GM12878 (cell line): ENCODE measurements at regions not wholly inside any gene's neighbourhood (a gene's known extent, or its start where the extent isn't known, plus 50 kb on each side); places are given as distances from the start of the nearest gene placed in this dataset.

Source experiments
- ATAC-seq: fragments of 200-7000 bp; cut with Tn5 transposase; 3 replicates; pipeline ENCODE4 v1.9.1; 2020; ENCODE audit warnings: mild to moderate bottlenecking, moderate library complexity
- BruUV-seq: library from RNA; stranded (reverse); fragments of 400-500 nt; replicated peaks from 2 replicates; lab custom pipeline; 2021; lab: Mats Ljungman, UMichigan
- CTCF ChIA-PET: fragments of 300-600 bp; sonication (Branson Sonifier 250); formaldehyde crosslinking; extraction: SDS; loops from one replicate; lab custom pipeline; 2021; ENCODE audit warnings: inconsistent platforms; lab: Yijun Ruan, JAX
- POLR2A ChIA-PET: fragments of 350-600 bp; formaldehyde crosslinking; extraction: SDS; loops from one replicate; lab custom pipeline; 2021; ENCODE audit warnings: inconsistent platforms; lab: Charles Lee
- RAD21 ChIA-PET: fragments of 300-600 bp; sonication (Branson Sonifier 250); formaldehyde crosslinking; loops from one replicate; lab custom pipeline; 2023; ENCODE audit warnings: antibody characterized with exemption; ENCODE audit not compliant: unreplicated experiment; lab: Charles Lee
- SMC1A ChIA-PET: fragments of 300-600 bp; sonication (Branson Sonifier 250); formaldehyde crosslinking; loops from one replicate; lab custom pipeline; 2023; ENCODE audit not compliant: unreplicated experiment, uncharacterized antibody; lab: Charles Lee
- DNase-seq: peaks from one replicate; pipeline ENCODE4 v3.0.0-alpha.2; 2011; ENCODE audit warnings: low read depth, low spot score
- FAIRE-seq: peaks from 3 replicates; lab custom pipeline; 2011; peaks lifted over from hg19 to GRCh38; lab: Jason Lieb, UNC
- H2AFZ ChIP-seq: 2 replicates; pipeline ENCODE4 v1.6.0; 2011; ENCODE audit warnings: low read depth, low read length, control low read depth; ENCODE audit not compliant: control insufficient read depth
- H3K27ac ChIP-seq: 2 replicates; pipeline ENCODE4 v1.5.1; 2011; ENCODE audit warnings: control low read depth; ENCODE audit not compliant: control insufficient read depth, insufficient read depth
- H3K27me3 ChIP-seq, 2 experiments: replicated peaks in 1 of 2; 2 replicates each; pipeline versions ENCODE4 v1.6.0 to v1.6.1; 2011; ENCODE audit warnings: low read length in 1 of 2; ENCODE audit not compliant: control insufficient read depth in 2 of 2, insufficient read depth in 2 of 2
- H3K36me3 ChIP-seq, 2 experiments: 2 replicates each; pipeline ENCODE4 v1.5.1; 2011; ENCODE audit warnings: low read length in 1 of 2; ENCODE audit not compliant: control insufficient read depth in 2 of 2, insufficient read depth in 2 of 2
- H3K4me1 ChIP-seq: 2 replicates; pipeline ENCODE4 v1.6.1; 2011; ENCODE audit warnings: mild to moderate bottlenecking, low read length, moderate library complexity, mixed read lengths; ENCODE audit not compliant: control insufficient read depth, insufficient read depth
- H3K4me2 ChIP-seq: 2 replicates; pipeline ENCODE4 v1.6.0; 2011; ENCODE audit warnings: control low read depth; ENCODE audit not compliant: control insufficient read depth, insufficient read depth
- H3K4me3 ChIP-seq: fragments of 200-600 bp; sonication (generic); 2 replicates; pipeline ENCODE4 v1.5.1; 2016
- H3K79me2 ChIP-seq: 2 replicates; pipeline ENCODE4 v1.6.0; 2011; ENCODE audit warnings: low read length; ENCODE audit not compliant: control insufficient read depth, insufficient read depth
- H3K9ac ChIP-seq: 2 replicates; pipeline ENCODE4 v1.8.0; 2011; ENCODE audit warnings: low read length, control low read depth, mixed read lengths; ENCODE audit not compliant: control insufficient read depth, insufficient read depth
- H3K9me3 ChIP-seq: replicated peaks from 3 replicates; pipeline ENCODE4 v1.5.1; 2011; ENCODE audit warnings: mild to moderate bottlenecking, low read length; ENCODE audit not compliant: control insufficient read depth, insufficient read depth
- H4K20me1 ChIP-seq: 2 replicates; pipeline ENCODE4 v1.6.0; 2011; ENCODE audit not compliant: control insufficient read depth, insufficient read depth
- BACH1 ChIP-seq: fragments of 450-650 bp; IDR thresholded peaks from 2 replicates; pipeline ENCODE4 v1.6.1; 2017; ENCODE audit warnings: mild to moderate bottlenecking, borderline replicate concordance
- FOXK2 ChIP-seq: fragments of 450-650 bp; IDR thresholded peaks from 2 replicates; pipeline ENCODE4 v1.6.1; 2017; ENCODE audit warnings: mild to moderate bottlenecking, moderate library complexity
- KLF5 ChIP-seq: fragments of 450-650 bp; IDR thresholded peaks from 2 replicates; pipeline ENCODE4 v1.6.1; 2014; ENCODE audit warnings: mild to moderate bottlenecking; ENCODE audit not compliant: partially characterized antibody
- MEF2B ChIP-seq: fragments of 450-650 bp; IDR thresholded peaks from 2 replicates; pipeline ENCODE4 v1.6.1; 2018; ENCODE audit warnings: mild to moderate bottlenecking, moderate library complexity; ENCODE audit not compliant: partially characterized antibody, poor library complexity, severe bottlenecking
- MYC ChIP-seq: IDR thresholded peaks from 2 replicates; pipeline ENCODE4 v1.6.1; 2011; ENCODE audit warnings: mild to moderate bottlenecking, low read length, moderate library complexity, inconsistent platforms; ENCODE audit not compliant: insufficient read depth, insufficient replicate concordance, insufficient read length, severe bottlenecking
- PAX8 ChIP-seq: fragments of 450-650 bp; IDR thresholded peaks from 2 replicates; pipeline ENCODE4 v1.6.1; 2017; ENCODE audit warnings: mild to moderate bottlenecking, moderate library complexity
- POLR2AphosphoS5 ChIP-seq: IDR thresholded peaks from 2 replicates; pipeline ENCODE4 v1.6.1; 2011; ENCODE audit warnings: mild to moderate bottlenecking, low read length, inconsistent platforms
- RAD21 ChIP-seq: IDR thresholded peaks from 2 replicates; pipeline ENCODE4 v1.6.1; 2011; ENCODE audit warnings: mild to moderate bottlenecking, low read depth, low read length, moderate library complexity; ENCODE audit not compliant: insufficient read depth
- SREBF2 ChIP-seq: IDR thresholded peaks from 2 replicates; pipeline ENCODE4 v1.6.1; 2012; ENCODE audit warnings: mild to moderate bottlenecking, low read length
- TCF12 ChIP-seq: IDR thresholded peaks from 2 replicates; pipeline ENCODE4 v1.6.1; 2011; ENCODE audit warnings: low read depth, mild to moderate bottlenecking, low read length
- WRNIP1 ChIP-seq: IDR thresholded peaks from 2 replicates; pipeline ENCODE4 v1.6.1; 2011; ENCODE audit warnings: low read depth, low read length, improper control_type of control experiment, borderline replicate concordance
- ZNF207 ChIP-seq: fragments of 450-650 bp; IDR thresholded peaks from 2 replicates; pipeline ENCODE4 v1.6.1; 2014; ENCODE audit warnings: antibody characterized with exemption, mild to moderate bottlenecking, borderline replicate concordance
- WGBS: methylation state at CpG from one replicate; pipeline ENCODE4 v1.1.6; 2016; ENCODE audit warnings: low lambda C conversion rate; ENCODE audit not compliant: insufficient replicate concordance, insufficient coverage; ENCODE audit errors: missing lambda C conversion rate; 5-methylcytosine and 5-hydroxymethylcytosine counted together
- in situ Hi-C: fragments of 300-500 bp; cut with MboI; formaldehyde crosslinking; loops from 9 replicates; pipeline ENCODE4 v1.14.3; 2018; ENCODE audit warnings: mixed read lengths
- intact Hi-C: fragments of 100-400 bp; cut with micrococcal nuclease; formaldehyde crosslinking; loops from one replicate; pipeline ENCODE4 v1.14.2; 2022; ENCODE audit not compliant: unreplicated experiment
- TF ChIP-seq, protein P1 (sequence below): fragments of 450-650 bp; IDR thresholded peaks from 2 replicates; pipeline ENCODE4 v1.6.1; 2017; ENCODE audit warnings: mild to moderate bottlenecking, low read depth, inconsistent platforms; ENCODE audit not compliant: poor library complexity, severe bottlenecking
- TF ChIP-seq, protein P2 (sequence below): fragments of 450-650 bp; IDR thresholded peaks from 2 replicates; pipeline ENCODE4 v1.6.1; 2016; ENCODE audit warnings: mild to moderate bottlenecking
- TF ChIP-seq, protein P3 (sequence below): fragments of 450-650 bp; IDR thresholded peaks from 2 replicates; pipeline ENCODE4 v1.6.1; 2016; ENCODE audit warnings: mild to moderate bottlenecking
- TF ChIP-seq, protein P4 (sequence below): IDR thresholded peaks from 2 replicates; pipeline ENCODE4 v1.6.1; 2012; ENCODE audit warnings: low read length, inconsistent platforms
- TF ChIP-seq, protein P5 (sequence below): fragments of 450-650 bp; IDR thresholded peaks from 2 replicates; pipeline ENCODE4 v1.6.1; 2017; ENCODE audit warnings: antibody characterized with exemption, mild to moderate bottlenecking, moderate library complexity

DNA sequence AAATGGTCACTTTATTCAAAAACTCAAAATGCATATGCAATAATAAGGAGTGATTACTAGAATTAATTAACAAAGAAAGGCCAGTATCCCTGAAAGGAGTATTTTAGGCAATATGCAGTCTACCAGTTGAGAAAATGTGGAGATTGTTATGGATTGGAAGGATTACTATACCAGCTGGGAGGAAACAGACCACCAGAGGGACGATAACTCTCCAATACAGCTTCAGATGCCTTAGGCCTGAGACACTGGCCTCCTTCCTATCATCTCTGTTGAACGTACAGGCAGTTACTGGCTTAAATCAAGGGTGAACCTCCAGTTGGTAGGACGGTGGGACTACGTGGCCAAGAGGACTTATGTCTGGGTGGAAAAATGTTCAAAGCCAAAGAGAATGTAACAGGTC, 336.4 kb upstream of the EPHA4 start:
- H3K9ac ChIP-seq, result no peak overlapping the region
- DNase-seq (no peak), FAIRE-seq (no peak), ATAC-seq (no peak)
- ChIA-PET POLR2A (no interaction called here), RAD21 (no interaction called here), SMC1A (interaction anchor here (1.3 kb wide), 1 partner anchor 65 kb away, joined by 3 read pairs; no protein-coding TSS in a partner anchor), CTCF (interaction anchor here (1.9 kb wide), 1 partner anchor 7 kb away, joined by 3 read pairs; no protein-coding TSS in a partner anchor)
- no peak overlapping the region for H3K27ac ChIP-seq
- no peaks in the 10 kb centered on the region for H3K4me1 ChIP-seq
- H4K20me1 ChIP-seq, result no peaks in the 10 kb centered on the region
- 3% methylated on average over 4 of the region's 4 CpGs for WGBS
- H3K9me3 ChIP-seq, result no peaks in the 10 kb centered on the region
- H3K4me3 ChIP-seq, result no peak overlapping the region
- in situ Hi-C loops, result no loop called here
- TF ChIP-seq KLF5, result no peak
- TF ChIP-seq RAD21, result no peak
- TF ChIP-seq MEF2B, result no peak
- TF ChIP-seq, protein P1, sequence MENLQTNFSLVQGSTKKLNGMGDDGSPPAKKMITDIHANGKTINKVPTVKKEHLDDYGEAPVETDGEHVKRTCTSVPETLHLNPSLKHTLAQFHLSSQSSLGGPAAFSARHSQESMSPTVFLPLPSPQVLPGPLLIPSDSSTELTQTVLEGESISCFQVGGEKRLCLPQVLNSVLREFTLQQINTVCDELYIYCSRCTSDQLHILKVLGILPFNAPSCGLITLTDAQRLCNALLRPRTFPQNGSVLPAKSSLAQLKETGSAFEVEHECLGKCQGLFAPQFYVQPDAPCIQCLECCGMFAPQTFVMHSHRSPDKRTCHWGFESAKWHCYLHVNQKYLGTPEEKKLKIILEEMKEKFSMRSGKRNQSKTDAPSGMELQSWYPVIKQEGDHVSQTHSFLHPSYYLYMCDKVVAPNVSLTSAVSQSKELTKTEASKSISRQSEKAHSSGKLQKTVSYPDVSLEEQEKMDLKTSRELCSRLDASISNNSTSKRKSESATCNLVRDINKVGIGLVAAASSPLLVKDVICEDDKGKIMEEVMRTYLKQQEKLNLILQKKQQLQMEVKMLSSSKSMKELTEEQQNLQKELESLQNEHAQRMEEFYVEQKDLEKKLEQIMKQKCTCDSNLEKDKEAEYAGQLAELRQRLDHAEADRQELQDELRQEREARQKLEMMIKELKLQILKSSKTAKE, result no peak
- TF ChIP-seq WRNIP1, result no peak
- no peak for TF ChIP-seq SREBF2
- TF ChIP-seq MYC, result no peak
- no peak for TF ChIP-seq PAX8
- no peak for TF ChIP-seq FOXK2
- TF ChIP-seq, protein P2, sequence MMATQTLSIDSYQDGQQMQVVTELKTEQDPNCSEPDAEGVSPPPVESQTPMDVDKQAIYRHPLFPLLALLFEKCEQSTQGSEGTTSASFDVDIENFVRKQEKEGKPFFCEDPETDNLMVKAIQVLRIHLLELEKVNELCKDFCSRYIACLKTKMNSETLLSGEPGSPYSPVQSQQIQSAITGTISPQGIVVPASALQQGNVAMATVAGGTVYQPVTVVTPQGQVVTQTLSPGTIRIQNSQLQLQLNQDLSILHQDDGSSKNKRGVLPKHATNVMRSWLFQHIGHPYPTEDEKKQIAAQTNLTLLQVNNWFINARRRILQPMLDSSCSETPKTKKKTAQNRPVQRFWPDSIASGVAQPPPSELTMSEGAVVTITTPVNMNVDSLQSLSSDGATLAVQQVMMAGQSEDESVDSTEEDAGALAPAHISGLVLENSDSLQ, result no peak
- TF ChIP-seq ZNF207, result no peak
- TF ChIP-seq POLR2AphosphoS5, result no peak
- TF ChIP-seq, protein P3, sequence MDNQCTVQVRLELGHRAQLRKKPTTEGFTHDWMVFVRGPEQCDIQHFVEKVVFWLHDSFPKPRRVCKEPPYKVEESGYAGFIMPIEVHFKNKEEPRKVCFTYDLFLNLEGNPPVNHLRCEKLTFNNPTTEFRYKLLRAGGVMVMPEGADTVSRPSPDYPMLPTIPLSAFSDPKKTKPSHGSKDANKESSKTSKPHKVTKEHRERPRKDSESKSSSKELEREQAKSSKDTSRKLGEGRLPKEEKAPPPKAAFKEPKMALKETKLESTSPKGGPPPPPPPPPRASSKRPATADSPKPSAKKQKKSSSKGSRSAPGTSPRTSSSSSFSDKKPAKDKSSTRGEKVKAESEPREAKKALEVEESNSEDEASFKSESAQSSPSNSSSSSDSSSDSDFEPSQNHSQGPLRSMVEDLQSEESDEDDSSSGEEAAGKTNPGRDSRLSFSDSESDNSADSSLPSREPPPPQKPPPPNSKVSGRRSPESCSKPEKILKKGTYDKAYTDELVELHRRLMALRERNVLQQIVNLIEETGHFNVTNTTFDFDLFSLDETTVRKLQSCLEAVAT, result no peak
- TF ChIP-seq, protein P4, sequence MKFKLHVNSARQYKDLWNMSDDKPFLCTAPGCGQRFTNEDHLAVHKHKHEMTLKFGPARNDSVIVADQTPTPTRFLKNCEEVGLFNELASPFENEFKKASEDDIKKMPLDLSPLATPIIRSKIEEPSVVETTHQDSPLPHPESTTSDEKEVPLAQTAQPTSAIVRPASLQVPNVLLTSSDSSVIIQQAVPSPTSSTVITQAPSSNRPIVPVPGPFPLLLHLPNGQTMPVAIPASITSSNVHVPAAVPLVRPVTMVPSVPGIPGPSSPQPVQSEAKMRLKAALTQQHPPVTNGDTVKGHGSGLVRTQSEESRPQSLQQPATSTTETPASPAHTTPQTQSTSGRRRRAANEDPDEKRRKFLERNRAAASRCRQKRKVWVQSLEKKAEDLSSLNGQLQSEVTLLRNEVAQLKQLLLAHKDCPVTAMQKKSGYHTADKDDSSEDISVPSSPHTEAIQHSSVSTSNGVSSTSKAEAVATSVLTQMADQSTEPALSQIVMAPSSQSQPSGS, result no peak
- TF ChIP-seq TCF12, result no peak
- no peak for TF ChIP-seq BACH1
- TF ChIP-seq, protein P5, sequence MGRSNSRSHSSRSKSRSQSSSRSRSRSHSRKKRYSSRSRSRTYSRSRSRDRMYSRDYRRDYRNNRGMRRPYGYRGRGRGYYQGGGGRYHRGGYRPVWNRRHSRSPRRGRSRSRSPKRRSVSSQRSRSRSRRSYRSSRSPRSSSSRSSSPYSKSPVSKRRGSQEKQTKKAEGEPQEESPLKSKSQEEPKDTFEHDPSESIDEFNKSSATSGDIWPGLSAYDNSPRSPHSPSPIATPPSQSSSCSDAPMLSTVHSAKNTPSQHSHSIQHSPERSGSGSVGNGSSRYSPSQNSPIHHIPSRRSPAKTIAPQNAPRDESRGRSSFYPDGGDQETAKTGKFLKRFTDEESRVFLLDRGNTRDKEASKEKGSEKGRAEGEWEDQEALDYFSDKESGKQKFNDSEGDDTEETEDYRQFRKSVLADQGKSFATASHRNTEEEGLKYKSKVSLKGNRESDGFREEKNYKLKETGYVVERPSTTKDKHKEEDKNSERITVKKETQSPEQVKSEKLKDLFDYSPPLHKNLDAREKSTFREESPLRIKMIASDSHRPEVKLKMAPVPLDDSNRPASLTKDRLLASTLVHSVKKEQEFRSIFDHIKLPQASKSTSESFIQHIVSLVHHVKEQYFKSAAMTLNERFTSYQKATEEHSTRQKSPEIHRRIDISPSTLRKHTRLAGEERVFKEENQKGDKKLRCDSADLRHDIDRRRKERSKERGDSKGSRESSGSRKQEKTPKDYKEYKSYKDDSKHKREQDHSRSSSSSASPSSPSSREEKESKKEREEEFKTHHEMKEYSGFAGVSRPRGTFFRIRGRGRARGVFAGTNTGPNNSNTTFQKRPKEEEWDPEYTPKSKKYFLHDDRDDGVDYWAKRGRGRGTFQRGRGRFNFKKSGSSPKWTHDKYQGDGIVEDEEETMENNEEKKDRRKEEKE, result no peak
- no peaks in the 10 kb centered on the region for H3K79me2 ChIP-seq
- intact Hi-C loops, result no loop called here
- H3K27me3 ChIP-seq, result no peaks in the 10 kb centered on the region
- H3K4me2 ChIP-seq, result no peak overlapping the region
- BruUV-seq, result no TSS peak
- H3K36me3 ChIP-seq, result no peaks in the 10 kb centered on the region
- no peak overlapping the region for H2AFZ ChIP-seq
